Suprapubic skin (tissue), 4 donors: ENCODE measurements at regions not wholly inside any gene's neighbourhood (a gene's known extent, or its start where the extent isn't known, plus 50 kb on each side); places are given as distances from the start of the nearest gene placed in this dataset.

ENCODE experiments used
- POLR2A ChIP-seq, 2 donors: fragments of 450-650 bp; IDR thresholded peaks; one replicate each; pipeline ENCODE4 v1.6.1; 2017; ENCODE audit warnings: antibody characterized with exemption in 2 of 2, mild to moderate bottlenecking in 2 of 2, moderate library complexity in 2 of 2
- POLR2AphosphoS5 ChIP-seq, 3 donors: sonication (generic); formaldehyde crosslinking; IDR thresholded peaks; one replicate each; pipeline ENCODE4 v1.6.1; 2017; ENCODE audit warnings: antibody characterized with exemption in 3 of 3
- TF ChIP-seq, protein P1 (sequence below), 2 donors: fragments of 200-600 bp in 1 of 2; fragments of 450-650 bp in 1 of 2; sonication (generic) in 1 of 2; IDR thresholded peaks; one replicate each; pipeline ENCODE4 v1.5.1; 2016 to 2019; ENCODE audit warnings: antibody characterized with exemption in 2 of 2, mild to moderate bottlenecking in 1 of 2, moderate library complexity in 1 of 2

DNA sequence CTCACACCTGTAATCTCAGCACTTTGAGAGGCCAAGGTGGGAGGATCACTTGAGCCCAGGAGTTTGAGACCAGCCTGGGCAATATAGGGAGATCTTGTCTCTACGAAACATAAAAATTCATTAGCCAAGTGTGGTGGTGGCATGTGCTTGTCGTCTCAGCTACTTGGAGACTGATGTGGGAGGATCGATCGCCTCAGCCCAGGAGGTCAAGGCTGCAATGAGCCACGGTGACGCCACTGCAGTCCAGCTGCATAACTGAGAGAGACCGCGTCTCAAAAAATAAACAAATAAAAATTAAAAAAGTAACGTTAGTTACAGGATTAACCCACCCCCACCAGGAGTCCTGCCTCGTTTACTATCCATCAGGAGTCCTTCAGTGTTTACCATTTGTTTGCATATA, 345.1 kb downstream of the BTBD3 start:
- TF ChIP-seq, protein P1, sequence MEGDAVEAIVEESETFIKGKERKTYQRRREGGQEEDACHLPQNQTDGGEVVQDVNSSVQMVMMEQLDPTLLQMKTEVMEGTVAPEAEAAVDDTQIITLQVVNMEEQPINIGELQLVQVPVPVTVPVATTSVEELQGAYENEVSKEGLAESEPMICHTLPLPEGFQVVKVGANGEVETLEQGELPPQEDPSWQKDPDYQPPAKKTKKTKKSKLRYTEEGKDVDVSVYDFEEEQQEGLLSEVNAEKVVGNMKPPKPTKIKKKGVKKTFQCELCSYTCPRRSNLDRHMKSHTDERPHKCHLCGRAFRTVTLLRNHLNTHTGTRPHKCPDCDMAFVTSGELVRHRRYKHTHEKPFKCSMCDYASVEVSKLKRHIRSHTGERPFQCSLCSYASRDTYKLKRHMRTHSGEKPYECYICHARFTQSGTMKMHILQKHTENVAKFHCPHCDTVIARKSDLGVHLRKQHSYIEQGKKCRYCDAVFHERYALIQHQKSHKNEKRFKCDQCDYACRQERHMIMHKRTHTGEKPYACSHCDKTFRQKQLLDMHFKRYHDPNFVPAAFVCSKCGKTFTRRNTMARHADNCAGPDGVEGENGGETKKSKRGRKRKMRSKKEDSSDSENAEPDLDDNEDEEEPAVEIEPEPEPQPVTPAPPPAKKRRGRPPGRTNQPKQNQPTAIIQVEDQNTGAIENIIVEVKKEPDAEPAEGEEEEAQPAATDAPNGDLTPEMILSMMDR (IDR thresholded peaks at IDR 0.05), result no peak
- TF ChIP-seq POLR2AphosphoS5 (IDR thresholded peaks at IDR 0.05), result no peak
- no peak for TF ChIP-seq POLR2A (IDR thresholded peaks at IDR 0.05)
